Ishikawa (cell line): ENCODE measurements at regions not wholly inside any gene's neighbourhood (a gene's known extent, or its start where the extent isn't known, plus 50 kb on each side); places are given as distances from the start of the nearest gene placed in this dataset.

Experiments used
- CEBPB ChIP-seq: IDR thresholded peaks from 2 replicates; pipeline ENCODE4 v1.6.1; 2012
- CREB1 ChIP-seq: IDR thresholded peaks from 2 replicates; pipeline ENCODE4 v1.6.1; 2012; ENCODE audit warnings: low read depth
- EGR1 ChIP-seq: IDR thresholded peaks from 2 replicates; pipeline ENCODE4 v1.6.1; 2012
- EP300 ChIP-seq: IDR thresholded peaks from 2 replicates; pipeline ENCODE4 v1.6.1; 2012; ENCODE audit warnings: borderline replicate concordance
- FOXM1 ChIP-seq: IDR thresholded peaks from 2 replicates; pipeline ENCODE4 v1.6.1; 2012; ENCODE audit warnings: low read depth, borderline replicate concordance
- MAX ChIP-seq: IDR thresholded peaks from 2 replicates; pipeline ENCODE4 v1.6.1; 2012
- NFIC ChIP-seq: IDR thresholded peaks from 2 replicates; pipeline ENCODE4 v1.6.1; 2012
- RAD21 ChIP-seq: IDR thresholded peaks from 2 replicates; pipeline ENCODE4 v1.6.1; 2012; ENCODE audit warnings: low read depth
- TAF1 ChIP-seq: IDR thresholded peaks from 2 replicates; pipeline ENCODE4 v1.6.1; 2012; ENCODE audit warnings: low read depth, mild to moderate bottlenecking
- TCF12 ChIP-seq: IDR thresholded peaks from 2 replicates; pipeline ENCODE4 v1.6.1; 2012; ENCODE audit warnings: low read depth
- TEAD4 ChIP-seq: IDR thresholded peaks from 2 replicates; pipeline ENCODE4 v1.6.1; 2012
- USF1 ChIP-seq: IDR thresholded peaks from 2 replicates; pipeline ENCODE4 v1.6.1; 2012
- YY1 ChIP-seq: IDR thresholded peaks from 2 replicates; pipeline ENCODE4 v1.6.1; 2012; ENCODE audit warnings: low read depth
- ZBTB7A ChIP-seq: IDR thresholded peaks from 2 replicates; pipeline ENCODE4 v1.6.1; 2012; ENCODE audit warnings: low read depth
- TF ChIP-seq, protein P1 (sequence below): IDR thresholded peaks from 2 replicates; pipeline ENCODE4 v1.6.1; 2012; ENCODE audit warnings: low read depth, mild to moderate bottlenecking

DNA sequence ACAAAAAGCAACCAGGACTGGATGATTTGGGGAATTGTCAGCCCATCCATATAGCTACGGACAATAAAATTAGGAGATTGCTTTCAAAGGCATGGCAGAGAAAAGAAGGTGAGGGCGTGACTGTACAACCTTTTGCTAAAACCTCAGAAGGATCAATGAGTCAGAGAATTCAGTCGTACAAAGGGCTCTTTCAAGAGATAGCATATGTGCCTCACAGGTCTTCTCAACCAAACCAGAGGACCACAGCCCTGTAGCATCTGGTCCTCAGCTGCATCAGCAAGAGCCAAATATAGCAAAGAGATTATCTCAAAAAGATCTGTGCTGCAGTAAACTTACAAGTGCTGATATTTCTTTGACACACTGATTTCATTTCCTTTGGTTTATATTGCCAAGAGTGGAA lies 149.9 kb upstream of the RAB6C start:
- no peak for TF ChIP-seq YY1
- TF ChIP-seq FOXM1: no peak
- TF ChIP-seq CREB1: no peak
- no peak for TF ChIP-seq CEBPB
- no peak for TF ChIP-seq TCF12
- no peak for TF ChIP-seq ZBTB7A
- TF ChIP-seq EGR1: no peak
- TF ChIP-seq NFIC: no peak
- no peak for TF ChIP-seq MAX
- TF ChIP-seq RAD21: no peak
- TF ChIP-seq TAF1: no peak
- TF ChIP-seq USF1: no peak
- no peak for TF ChIP-seq EP300
- TF ChIP-seq, protein P1, sequence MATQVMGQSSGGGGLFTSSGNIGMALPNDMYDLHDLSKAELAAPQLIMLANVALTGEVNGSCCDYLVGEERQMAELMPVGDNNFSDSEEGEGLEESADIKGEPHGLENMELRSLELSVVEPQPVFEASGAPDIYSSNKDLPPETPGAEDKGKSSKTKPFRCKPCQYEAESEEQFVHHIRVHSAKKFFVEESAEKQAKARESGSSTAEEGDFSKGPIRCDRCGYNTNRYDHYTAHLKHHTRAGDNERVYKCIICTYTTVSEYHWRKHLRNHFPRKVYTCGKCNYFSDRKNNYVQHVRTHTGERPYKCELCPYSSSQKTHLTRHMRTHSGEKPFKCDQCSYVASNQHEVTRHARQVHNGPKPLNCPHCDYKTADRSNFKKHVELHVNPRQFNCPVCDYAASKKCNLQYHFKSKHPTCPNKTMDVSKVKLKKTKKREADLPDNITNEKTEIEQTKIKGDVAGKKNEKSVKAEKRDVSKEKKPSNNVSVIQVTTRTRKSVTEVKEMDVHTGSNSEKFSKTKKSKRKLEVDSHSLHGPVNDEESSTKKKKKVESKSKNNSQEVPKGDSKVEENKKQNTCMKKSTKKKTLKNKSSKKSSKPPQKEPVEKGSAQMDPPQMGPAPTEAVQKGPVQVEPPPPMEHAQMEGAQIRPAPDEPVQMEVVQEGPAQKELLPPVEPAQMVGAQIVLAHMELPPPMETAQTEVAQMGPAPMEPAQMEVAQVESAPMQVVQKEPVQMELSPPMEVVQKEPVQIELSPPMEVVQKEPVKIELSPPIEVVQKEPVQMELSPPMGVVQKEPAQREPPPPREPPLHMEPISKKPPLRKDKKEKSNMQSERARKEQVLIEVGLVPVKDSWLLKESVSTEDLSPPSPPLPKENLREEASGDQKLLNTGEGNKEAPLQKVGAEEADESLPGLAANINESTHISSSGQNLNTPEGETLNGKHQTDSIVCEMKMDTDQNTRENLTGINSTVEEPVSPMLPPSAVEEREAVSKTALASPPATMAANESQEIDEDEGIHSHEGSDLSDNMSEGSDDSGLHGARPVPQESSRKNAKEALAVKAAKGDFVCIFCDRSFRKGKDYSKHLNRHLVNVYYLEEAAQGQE: no peak
- TF ChIP-seq TEAD4: no peak

DNA sequence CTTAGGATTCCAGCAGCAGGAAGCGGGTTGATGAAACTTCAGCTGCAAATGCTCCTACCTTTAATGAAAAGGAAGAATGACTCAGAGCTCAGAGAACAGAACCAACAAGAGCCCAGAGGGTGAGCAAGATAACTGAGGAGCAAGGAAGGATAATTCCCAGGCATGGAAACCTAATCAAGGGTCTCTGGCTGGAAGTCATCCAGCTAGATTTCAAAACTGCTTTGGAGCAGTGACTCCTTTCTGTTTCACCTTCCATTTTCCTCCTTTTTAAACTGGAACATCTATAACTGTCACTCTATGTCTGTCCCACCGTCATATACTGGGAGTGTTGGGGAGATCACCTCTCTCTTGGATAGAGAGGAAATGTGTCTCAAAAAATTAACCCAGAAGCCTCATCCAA lies 148.4 kb upstream of the RAB6C start:
- TF ChIP-seq, protein P1: no peak
- TF ChIP-seq CEBPB (no peak), CREB1 (no peak), MAX (no peak), TCF12 (no peak), RAD21 (no peak), NFIC (no peak), YY1 (no peak), EP300 (no peak), ZBTB7A (no peak), FOXM1 (no peak), TAF1 (no peak)

GRCh38 chr2:129847043-129847442 lies 132.4 kb upstream of the RAB6C start:
- TF ChIP-seq MAX (no peak), ZBTB7A (no peak), USF1 (no peak), TEAD4 (no peak), EGR1 (no peak), YY1 (no peak), CREB1 (no peak), CEBPB (no peak), TAF1 (no peak), RAD21 (no peak), FOXM1 (no peak), EP300 (no peak), NFIC (no peak), TCF12 (no peak)
- TF ChIP-seq, protein P1: no peak

GRCh38 chr2:129849559-129850160 lies 129.8 kb upstream of the RAB6C start:
- TF ChIP-seq YY1 (peak; percentile 53; the same call in 1 of the 2 replicates), TCF12 (no peak), RAD21 (peak; percentile 82), NFIC (no peak)

DNA sequence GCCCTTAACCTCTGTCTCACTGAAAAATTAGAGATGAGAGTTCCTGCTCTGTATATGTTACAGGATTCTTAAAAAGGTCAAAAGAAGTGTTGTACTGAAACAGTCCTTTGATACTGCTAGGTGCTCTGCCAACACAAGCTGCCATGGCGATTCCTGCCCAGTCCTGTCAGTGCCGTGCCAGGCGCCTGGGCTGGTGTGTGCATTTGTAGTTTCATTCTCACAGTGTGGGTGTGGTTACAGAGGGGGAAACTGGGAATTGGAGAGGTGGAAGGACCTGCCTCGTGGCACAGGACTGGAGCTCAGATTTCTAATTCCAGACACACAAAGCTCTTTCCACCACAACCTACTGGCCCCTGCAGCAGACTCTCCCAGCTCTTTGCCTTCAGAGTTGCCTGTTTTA lies 122.3 kb upstream of the RAB6C start:
- TF ChIP-seq TAF1: no peak
- no peak for TF ChIP-seq ZBTB7A
- TF ChIP-seq MAX: peak; percentile 48; the same call in 1 of the 2 replicates
